ENCODE measurements at regions not wholly inside any gene's neighbourhood (a gene's known extent, or its start where the extent isn't known, plus 50 kb on each side); places are given as distances from the start of the nearest gene placed in this dataset.

GRCh38 chr4:138055890-138056289, 186.3 kb downstream of the SLC7A11 start:
- Mint-ChIP-seq H3K4me1 (ENCODE audit: low read depth) (no peaks in the 10 kb centered on the region), H3K36me3 (ENCODE audit: low read depth) (no peaks in the 10 kb centered on the region), H3K27me3 (peaks cover 1% of the 10 kb centered on the region), H3K27ac (no peak overlapping the region), H3K9me3 (no peaks in the 10 kb centered on the region), H3K4me3 (no peak overlapping the region)
- intact Hi-C loops (cut with micrococcal nuclease), result no loop called here

- H3K27me3 Mint-ChIP-seq, result no peaks in the 10 kb centered on the region
- H3K9me3 Mint-ChIP-seq, result no peaks in the 10 kb centered on the region
- H3K4me1 Mint-ChIP-seq (ENCODE audit: low read depth), result no peaks in the 10 kb centered on the region
- no peak overlapping the region for H3K4me3 Mint-ChIP-seq
- H3K27ac Mint-ChIP-seq, result no peak overlapping the region
- no peaks in the 10 kb centered on the region for H3K36me3 Mint-ChIP-seq (ENCODE audit: low read depth)
- intact Hi-C loops (cut with micrococcal nuclease), result no loop called here
Observed at GRCh38 chr4:138053641-138054301, 188.4 kb downstream of the SLC7A11 start.

GRCh38 chr4:138052806-138053632, 189.1 kb downstream of the SLC7A11 start:
- H3K36me3 Mint-ChIP-seq (ENCODE audit: low read depth), result no peaks in the 10 kb centered on the region
- intact Hi-C loops (cut with micrococcal nuclease), result no loop called here
- H3K27me3 Mint-ChIP-seq, result no peaks in the 10 kb centered on the region
- H3K4me1 Mint-ChIP-seq (ENCODE audit: low read depth), result no peaks in the 10 kb centered on the region
- H3K27ac Mint-ChIP-seq, result no peak overlapping the region
- H3K9me3 Mint-ChIP-seq, result no peaks in the 10 kb centered on the region
- no peak overlapping the region for H3K4me3 Mint-ChIP-seq

GRCh38 chr4:138051157-138051556, 191.0 kb downstream of the SLC7A11 start:
- H3K36me3 Mint-ChIP-seq (ENCODE audit: low read depth), result no peaks in the 10 kb centered on the region
- intact Hi-C loops (cut with micrococcal nuclease), result no loop called here
- peaks cover 2% of the 10 kb centered on the region for H3K27me3 Mint-ChIP-seq
- no peaks in the 10 kb centered on the region for H3K4me1 Mint-ChIP-seq (ENCODE audit: low read depth)
- H3K27ac Mint-ChIP-seq, result no peak overlapping the region
- H3K9me3 Mint-ChIP-seq, result no peaks in the 10 kb centered on the region
- no peak overlapping the region for H3K4me3 Mint-ChIP-seq

- Mint-ChIP-seq H3K27me3 (peaks cover 2% of the 10 kb centered on the region), H3K9me3 (no peaks in the 10 kb centered on the region), H3K4me3 (no peak overlapping the region), H3K4me1 (ENCODE audit: low read depth) (no peaks in the 10 kb centered on the region), H3K36me3 (ENCODE audit: low read depth) (no peaks in the 10 kb centered on the region), H3K27ac (no peak overlapping the region)
- intact Hi-C loops (cut with micrococcal nuclease), result no loop called here
Observed at GRCh38 chr4:138050601-138051000, 191.5 kb downstream of the SLC7A11 start.

GRCh38 chr4:138049355-138049754, 192.8 kb downstream of the SLC7A11 start:
- Mint-ChIP-seq H3K4me3 (no peak overlapping the region), H3K9me3 (no peaks in the 10 kb centered on the region), H3K27me3 (peaks cover 2% of the 10 kb centered on the region), H3K4me1 (ENCODE audit: low read depth) (no peaks in the 10 kb centered on the region), H3K36me3 (ENCODE audit: low read depth) (no peaks in the 10 kb centered on the region), H3K27ac (no peak overlapping the region)
- intact Hi-C loops (cut with micrococcal nuclease), result no loop called here

- no peaks in the 10 kb centered on the region for H3K9me3 Mint-ChIP-seq
- no peaks in the 10 kb centered on the region for H3K36me3 Mint-ChIP-seq (ENCODE audit: low read depth)
- H3K27me3 Mint-ChIP-seq, result peaks cover 3% of the 10 kb centered on the region
- H3K4me1 Mint-ChIP-seq (ENCODE audit: low read depth), result no peaks in the 10 kb centered on the region
- H3K27ac Mint-ChIP-seq, result no peak overlapping the region
- H3K4me3 Mint-ChIP-seq, result no peak overlapping the region
- intact Hi-C loops (cut with micrococcal nuclease), result no loop called here
Observed at GRCh38 chr4:138047290-138047689, 194.9 kb downstream of the SLC7A11 start.

GRCh38 chr4:138045036-138045435, 197.1 kb downstream of the SLC7A11 start:
- H3K4me3 Mint-ChIP-seq, result no peak overlapping the region
- intact Hi-C loops (cut with micrococcal nuclease), result no loop called here
- no peaks in the 10 kb centered on the region for H3K4me1 Mint-ChIP-seq (ENCODE audit: low read depth)
- H3K36me3 Mint-ChIP-seq (ENCODE audit: low read depth), result no peaks in the 10 kb centered on the region
- no peak overlapping the region for H3K27ac Mint-ChIP-seq
- H3K27me3 Mint-ChIP-seq, result peaks cover 3% of the 10 kb centered on the region
- no peaks in the 10 kb centered on the region for H3K9me3 Mint-ChIP-seq

- Mint-ChIP-seq H3K4me1 (ENCODE audit: low read depth) (peaks cover 5% of the 10 kb centered on the region), H3K4me3 (no peak overlapping the region), H3K36me3 (ENCODE audit: low read depth) (no peaks in the 10 kb centered on the region), H3K27me3 (peaks cover 1% of the 10 kb centered on the region), H3K27ac (no peak overlapping the region), H3K9me3 (no peaks in the 10 kb centered on the region)
- intact Hi-C loops (cut with micrococcal nuclease), result loop anchor here (5.0 to 10.0 kb wide), 2 partner anchors 143 to 836 kb away; no protein-coding TSS in a partner anchor
Observed at GRCh38 chr4:138039010-138039409, 203.1 kb downstream of the SLC7A11 start.

GRCh38 chr4:138037696-138038095, 204.5 kb downstream of the SLC7A11 start:
- Mint-ChIP-seq H3K27ac (no peak overlapping the region), H3K4me1 (ENCODE audit: low read depth) (peaks cover 5% of the 10 kb centered on the region), H3K27me3 (no peaks in the 10 kb centered on the region), H3K9me3 (no peaks in the 10 kb centered on the region), H3K36me3 (ENCODE audit: low read depth) (no peaks in the 10 kb centered on the region), H3K4me3 (no peak overlapping the region)
- intact Hi-C loops (cut with micrococcal nuclease), result loop anchor here (2.0 to 10.0 kb wide), 3 partner anchors 145 to 837 kb away; no protein-coding TSS in a partner anchor

- no peaks in the 10 kb centered on the region for H3K27me3 Mint-ChIP-seq
- intact Hi-C loops (cut with micrococcal nuclease), result loop anchor here (1.0 to 10.0 kb wide), 4 partner anchors 146 to 839 kb away; no protein-coding TSS in a partner anchor
- H3K9me3 Mint-ChIP-seq, result no peaks in the 10 kb centered on the region
- H3K36me3 Mint-ChIP-seq (ENCODE audit: low read depth), result no peaks in the 10 kb centered on the region
- no peak overlapping the region for H3K27ac Mint-ChIP-seq
- H3K4me3 Mint-ChIP-seq, result no peak overlapping the region
- peaks cover 5% of the 10 kb centered on the region for H3K4me1 Mint-ChIP-seq (ENCODE audit: low read depth)
Observed at GRCh38 chr4:138035781-138036258, 206.3 kb downstream of the SLC7A11 start.

- peaks cover 5% of the 10 kb centered on the region for H3K4me1 Mint-ChIP-seq (ENCODE audit: low read depth)
- H3K9me3 Mint-ChIP-seq, result no peaks in the 10 kb centered on the region
- no peak overlapping the region for H3K4me3 Mint-ChIP-seq
- peaks cover 3% of the 10 kb centered on the region for H3K27me3 Mint-ChIP-seq
- H3K36me3 Mint-ChIP-seq (ENCODE audit: low read depth), result no peaks in the 10 kb centered on the region
- no peak overlapping the region for H3K27ac Mint-ChIP-seq
- intact Hi-C loops (cut with micrococcal nuclease), result loop anchor here (5.0 to 10.0 kb wide), 2 partner anchors 147 to 840 kb away; no protein-coding TSS in a partner anchor
Observed at GRCh38 chr4:138034871-138035270, 207.3 kb downstream of the SLC7A11 start.

GRCh38 chr4:138032222-138032621, 209.9 kb downstream of the SLC7A11 start:
- no peaks in the 10 kb centered on the region for H3K36me3 Mint-ChIP-seq (ENCODE audit: low read depth)
- intact Hi-C loops (cut with micrococcal nuclease), result loop anchor here (10.0 kb wide), 1 partner anchor 843 kb away; no protein-coding TSS in a partner anchor
- no peaks in the 10 kb centered on the region for H3K9me3 Mint-ChIP-seq
- H3K4me3 Mint-ChIP-seq, result no peak overlapping the region
- H3K27ac Mint-ChIP-seq, result no peak overlapping the region
- peaks cover 3% of the 10 kb centered on the region for H3K27me3 Mint-ChIP-seq
- H3K4me1 Mint-ChIP-seq (ENCODE audit: low read depth), result no peaks in the 10 kb centered on the region

GRCh38 chr4:138030375-138030774, 211.8 kb downstream of the SLC7A11 start:
- Mint-ChIP-seq H3K27me3 (peaks cover 5% of the 10 kb centered on the region), H3K9me3 (no peaks in the 10 kb centered on the region), H3K36me3 (ENCODE audit: low read depth) (no peaks in the 10 kb centered on the region), H3K4me1 (ENCODE audit: low read depth) (no peaks in the 10 kb centered on the region), H3K27ac (no peak overlapping the region), H3K4me3 (no peak overlapping the region)
- intact Hi-C loops (cut with micrococcal nuclease), result loop anchor here (10.0 kb wide), 1 partner anchor 844 kb away; no protein-coding TSS in a partner anchor

Measured in dendritic cell treated with granulocyte-macrophage colony-stimulating factor and Interleukin-4, amounts not matched to agents 40 ng/mL and 50 ng/mL, for 4 days (primary cell).